ENCODE measurements at regions not wholly inside any gene's neighbourhood (a gene's known extent, or its start where the extent isn't known, plus 50 kb on each side); places are given as distances from the start of the nearest gene placed in this dataset.

DNA sequence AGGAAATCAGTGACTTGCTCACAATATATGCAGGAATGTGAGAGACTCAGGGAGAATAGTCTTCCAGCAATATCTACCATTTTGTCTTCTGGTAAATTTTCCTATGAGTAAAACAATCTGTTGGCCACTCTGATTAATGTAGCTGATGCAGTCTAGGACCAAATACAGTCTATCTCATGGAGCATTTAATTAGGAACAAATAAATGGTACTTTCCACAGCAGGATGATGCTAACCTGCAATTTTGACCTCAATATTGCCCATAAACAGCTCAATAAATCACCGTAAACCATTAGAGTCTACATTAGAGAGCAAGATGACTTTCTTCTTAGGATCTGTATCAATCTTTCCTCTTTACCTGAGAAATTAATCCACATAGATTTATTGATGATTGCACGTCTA, 567.7 kb upstream of the B3GALT2 start:
- no peak for TF ChIP-seq POLR2A (IDR thresholded peaks at IDR 0.05)
- no peak for TF ChIP-seq CTCF (IDR thresholded peaks at IDR 0.05 in 4 of 5, conservative IDR thresholded peaks at IDR 0.05 in 1 of 5)
